ENCODE measurements at regions not wholly inside any gene's neighbourhood (a gene's known extent, or its start where the extent isn't known, plus 50 kb on each side); places are given as distances from the start of the nearest gene placed in this dataset.
"Not testable (repeated sequence)": the region's sequence is repeated elsewhere in the genome, so short reads cannot be mapped to it uniquely, and the experiment has no call there.

DNA sequence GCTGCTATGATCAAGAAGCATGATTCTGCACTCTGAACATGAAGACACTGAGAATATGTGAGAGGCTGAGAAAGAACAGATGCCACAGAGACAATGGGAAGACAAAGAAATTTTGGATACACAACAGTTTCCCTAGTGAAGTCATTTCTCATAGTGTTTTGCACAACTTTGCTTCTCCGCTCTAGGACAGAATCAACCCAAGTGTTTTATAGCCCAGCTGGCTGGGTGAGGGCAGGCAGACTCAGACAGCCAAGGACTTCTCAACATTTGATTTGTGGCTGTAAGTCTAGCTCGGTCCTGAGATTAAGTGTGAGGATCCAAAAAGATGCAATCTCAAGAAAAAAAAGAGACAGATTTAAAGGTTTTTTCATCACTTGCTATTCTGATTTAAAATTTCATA is 536.5 kb upstream of the CRIM1 start:
- DNase-seq (ENCODE audit: low read depth), result no peak

GRCh38 chr2:35818359-35818758 is 537.2 kb upstream of the CRIM1 start:
- not testable (repeated sequence) for DNase-seq (ENCODE audit: low read depth)

- DNase-seq (ENCODE audit: low read depth), result not testable (repeated sequence)
Observed at GRCh38 chr2:35814597-35814996, 541.0 kb upstream of the CRIM1 start.

DNA sequence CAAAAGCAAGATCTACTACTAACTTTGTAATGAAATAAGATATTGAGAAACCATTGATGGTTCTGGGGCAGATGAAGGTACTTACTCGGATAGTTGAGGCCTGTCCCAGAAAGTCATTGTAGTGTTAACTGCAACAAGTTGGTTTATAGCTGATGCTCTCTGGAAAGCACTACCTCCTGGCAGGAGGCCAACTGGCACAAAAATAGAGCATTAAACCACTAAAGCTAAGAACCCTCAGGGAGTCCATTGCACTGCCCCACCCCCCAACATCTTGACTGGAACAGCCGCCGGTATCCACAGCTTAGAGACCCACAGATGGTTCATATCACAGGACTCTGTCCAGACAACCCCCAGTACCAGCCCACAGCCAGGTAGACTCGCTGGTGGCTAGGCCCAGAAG is 552.5 kb upstream of the CRIM1 start:
- no peak for DNase-seq (ENCODE audit: low read depth)

GRCh38 chr2:35794796-35795450 is 560.7 kb upstream of the CRIM1 start:
- DNase-seq (ENCODE audit: low read depth), result no peak

GRCh38 chr2:35790292-35790691 is 565.3 kb upstream of the CRIM1 start:
- no peak for DNase-seq (ENCODE audit: low read depth)

GRCh38 chr2:35788543-35788942 is 567.0 kb upstream of the CRIM1 start:
- DNase-seq (ENCODE audit: low read depth), result no peak

GRCh38 chr2:35787302-35788031 is 568.1 kb upstream of the CRIM1 start:
- DNase-seq (ENCODE audit: low read depth), result peak; percentile 14

DNA sequence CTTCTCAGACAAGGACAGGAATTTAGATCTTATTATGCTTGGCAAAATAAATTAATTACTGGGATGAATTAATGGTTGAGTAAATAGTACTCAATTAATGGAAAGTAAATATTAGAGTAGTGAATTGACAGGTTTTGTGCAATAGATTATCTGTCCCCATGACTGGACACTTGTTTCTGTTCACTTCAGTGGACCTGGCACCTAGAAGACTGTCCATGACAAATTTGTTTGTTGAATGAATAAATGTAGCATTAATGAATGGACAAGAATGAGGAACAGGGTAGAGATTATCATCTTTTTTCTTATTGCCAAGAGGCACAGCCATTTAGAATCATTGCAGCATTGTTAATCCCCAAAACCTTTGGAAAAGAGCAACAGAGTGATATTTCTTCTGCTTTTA is 570.0 kb upstream of the CRIM1 start:
- DNase-seq (ENCODE audit: low read depth), result no peak

DNA sequence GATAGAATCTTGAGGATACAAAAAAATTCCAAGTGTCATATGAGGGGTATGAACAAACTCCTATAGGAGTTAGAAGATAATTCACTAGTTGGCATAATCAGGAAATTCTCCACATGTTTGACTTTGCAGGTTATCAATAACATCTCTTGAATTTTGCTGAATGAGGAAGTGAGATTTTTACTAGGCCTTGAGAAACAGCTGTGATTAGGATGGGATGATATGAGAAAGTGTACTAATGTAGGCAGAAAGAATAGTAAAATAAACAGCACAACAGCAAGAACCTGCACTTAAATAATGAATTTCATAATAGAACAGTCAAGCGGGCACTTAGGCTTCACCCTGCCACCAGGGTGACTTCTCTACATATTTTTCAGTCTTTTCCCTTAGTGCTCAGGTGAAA is 570.8 kb upstream of the CRIM1 start:
- DNase-seq (ENCODE audit: low read depth), result no peak

DNA sequence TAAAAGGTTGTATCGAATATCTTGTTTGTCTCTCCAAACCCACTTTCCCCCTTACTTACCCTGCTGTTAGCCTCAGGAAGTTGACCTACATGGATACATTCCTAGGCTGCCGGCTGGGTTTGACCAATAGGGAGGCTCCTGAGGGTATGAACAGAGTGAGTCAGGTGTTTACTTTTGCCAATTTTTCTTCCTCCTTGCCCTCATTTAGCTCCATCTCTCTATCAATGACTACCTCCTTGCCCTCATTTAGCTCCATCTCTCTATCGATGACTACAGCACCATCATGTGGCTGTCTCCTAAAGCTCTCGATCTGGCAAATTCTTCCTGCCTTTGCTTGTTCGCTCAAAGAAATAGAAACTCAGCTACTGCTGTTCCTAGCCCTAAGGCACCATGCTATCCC is 571.9 kb upstream of the CRIM1 start:
- DNase-seq (ENCODE audit: low read depth), result peak; percentile 16

- DNase-seq (ENCODE audit: low read depth), result no peak
Observed at GRCh38 chr2:35741556-35741955, 614.0 kb upstream of the CRIM1 start.

- DNase-seq (ENCODE audit: low read depth), result no peak
Observed at GRCh38 chr2:35731674-35732073, 623.9 kb upstream of the CRIM1 start.

GRCh38 chr2:35714883-35715282 is 640.7 kb upstream of the CRIM1 start:
- DNase-seq (ENCODE audit: low read depth), result no peak

DNA sequence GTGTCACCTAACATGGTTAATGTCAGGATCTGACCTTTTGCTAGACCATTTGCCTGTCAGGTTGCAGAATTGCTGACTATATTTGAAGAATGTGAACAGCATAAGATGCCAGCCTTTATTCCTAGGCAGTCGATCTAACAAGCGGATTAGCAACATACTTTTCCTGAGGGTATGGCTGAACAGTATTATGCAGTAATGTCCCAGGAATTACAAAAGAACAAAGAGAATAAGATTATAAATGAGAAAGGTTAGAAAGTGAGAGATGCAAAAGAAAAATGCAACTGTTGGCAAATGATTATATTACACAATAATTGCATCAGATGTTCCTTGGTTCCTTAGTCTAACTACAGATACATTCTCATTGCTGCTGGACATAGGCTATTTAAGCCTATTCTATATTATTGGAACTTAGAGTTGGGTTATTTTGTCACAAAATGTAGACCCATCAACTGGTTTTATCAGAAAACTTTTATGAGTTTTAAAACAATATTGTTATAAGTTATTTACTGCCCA is 647.1 kb upstream of the CRIM1 start:
- no peak for DNase-seq (ENCODE audit: low read depth)

DNA sequence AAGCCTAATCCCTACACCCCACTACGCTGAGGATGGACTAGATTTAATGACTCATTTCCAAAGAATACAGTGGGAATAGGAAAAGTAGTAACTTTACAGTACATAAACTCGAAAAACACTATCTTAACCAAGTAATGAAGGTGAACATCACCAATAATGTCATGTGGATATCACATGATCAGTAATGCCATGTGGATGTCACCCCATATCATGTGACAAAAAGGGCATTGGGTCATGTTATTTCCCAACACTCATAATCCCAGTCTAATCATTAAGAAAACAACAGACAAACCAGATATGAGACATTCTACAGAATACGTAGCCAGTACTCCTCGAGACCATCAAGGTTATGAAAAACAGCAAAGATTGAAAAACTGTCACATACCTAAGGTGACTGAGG is 667.3 kb upstream of the CRIM1 start:
- no peak for DNase-seq (ENCODE audit: low read depth)

DNA sequence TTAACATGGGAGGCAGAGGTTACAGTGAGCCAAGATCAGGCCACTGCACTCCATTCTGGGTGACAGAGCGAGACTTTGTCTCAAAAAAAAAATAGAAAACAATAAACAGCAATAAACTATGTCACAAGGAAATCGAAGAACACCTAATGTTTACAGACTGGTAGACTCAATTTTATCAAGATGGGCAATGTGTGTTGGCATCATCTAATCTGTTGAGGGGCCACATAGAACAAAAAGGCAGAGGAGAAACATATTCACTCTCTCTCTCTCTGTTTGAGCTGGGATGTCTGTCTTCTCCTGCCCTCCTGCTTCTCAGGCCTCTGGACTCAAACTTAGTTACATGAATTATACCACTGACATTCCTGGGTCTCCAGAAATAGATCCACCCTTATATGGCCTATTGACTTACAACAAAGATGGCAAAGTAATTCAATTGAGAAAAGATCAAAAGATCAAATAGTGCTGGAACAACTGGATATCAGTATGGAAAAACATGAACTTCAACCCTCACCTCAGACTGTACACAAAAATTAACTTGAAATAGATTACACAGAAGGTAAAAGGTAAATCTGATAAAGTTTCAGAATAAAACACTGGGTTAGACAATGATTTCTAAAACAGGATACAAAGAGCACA is 703.8 kb upstream of the CRIM1 start:
- no peak for DNase-seq (ENCODE audit: low read depth)

- no peak for DNase-seq (ENCODE audit: low read depth)
Observed at GRCh38 chr2:35614640-35615039, 740.9 kb upstream of the CRIM1 start.

GRCh38 chr2:35606394-35606793 is 749.2 kb upstream of the CRIM1 start:
- DNase-seq (ENCODE audit: low read depth), result no peak

DNA sequence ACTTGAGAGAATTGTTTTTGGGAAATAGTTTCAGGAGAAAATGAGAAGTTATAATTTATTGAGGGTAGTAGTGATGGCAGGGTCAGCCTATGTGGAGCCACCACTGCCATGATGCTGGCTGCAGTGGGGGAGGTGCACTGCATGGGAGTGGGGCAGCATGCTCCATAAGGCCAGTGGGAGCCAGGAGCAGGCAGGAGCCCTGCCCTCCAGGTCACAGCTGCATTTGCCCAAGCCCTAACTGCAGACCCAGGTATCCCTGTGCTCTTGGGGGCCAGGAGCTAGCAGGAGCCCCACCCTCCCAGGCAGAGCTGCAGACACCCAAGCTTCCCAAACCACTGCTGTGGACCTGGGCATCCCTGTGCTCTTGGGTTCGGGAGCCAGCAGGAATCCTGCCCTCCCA is 757.3 kb upstream of the CRIM1 start:
- DNase-seq (ENCODE audit: low read depth), result no peak

GRCh38 chr2:35591886-35592285 is 763.7 kb upstream of the CRIM1 start:
- no peak for DNase-seq (ENCODE audit: low read depth)

DNA sequence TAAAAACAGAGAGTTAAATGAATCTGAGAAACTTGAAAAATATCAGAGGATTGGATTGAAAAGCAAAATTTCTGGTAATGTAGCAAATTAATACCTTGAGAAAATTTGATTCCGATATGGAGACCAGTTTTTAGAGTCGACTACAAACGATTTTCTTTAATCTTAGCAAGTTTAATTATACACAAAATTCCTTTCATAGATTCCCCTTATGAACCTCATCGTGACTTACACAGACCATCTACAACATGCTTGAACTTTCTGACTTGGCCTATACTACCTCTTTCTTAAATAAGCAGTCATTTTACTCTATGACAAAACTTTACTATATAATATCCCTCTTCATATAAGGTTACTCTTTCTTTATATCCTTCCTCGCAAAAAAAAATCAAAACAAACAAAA is 769.6 kb upstream of the CRIM1 start:
- no peak for DNase-seq (ENCODE audit: low read depth)

- no peak for DNase-seq (ENCODE audit: low read depth)
Observed at GRCh38 chr2:35582637-35583036, 772.9 kb upstream of the CRIM1 start.

Measured in Daoy (cell line).